ENCODE measurements at regions not wholly inside any gene's neighbourhood (a gene's known extent, or its start where the extent isn't known, plus 50 kb on each side); places are given as distances from the start of the nearest gene placed in this dataset.

GRCh38 chr2:225120186-225120585 lies 77.9 kb upstream of the DOCK10 start:
- H3K27ac ChIP-seq: no peak overlapping the region
- peaks cover 0 to 7% (median 2%) of the 10 kb centered on the region in 4 donors for H3K4me1 ChIP-seq
- no peak for DNase-seq
- ATAC-seq (ENCODE audit: low FRiP score in 2 of 2): no peak
- 25 to 50% methylated on average over 1 of the region's 1 CpG for WGBS, 2 donors
- no peaks in the 10 kb centered on the region for H3K36me3 ChIP-seq
- TF ChIP-seq POLR2A (IDR thresholded peaks at IDR 0.05): no peak
- H3K9me3 ChIP-seq: no peaks in the 10 kb centered on the region
- H3K27me3 ChIP-seq: no peaks in the 10 kb centered on the region
- H3K4me3 ChIP-seq: no peak overlapping the region

- Histone ChIP-seq H3K4me3 (no peak overlapping the region), H3K27me3 (no peaks in the 10 kb centered on the region), H3K9me3 (no peaks in the 10 kb centered on the region), H3K4me1 (peaks cover 0 to 7% (median 2%) of the 10 kb centered on the region in 4 donors), H3K36me3 (no peaks in the 10 kb centered on the region), H3K27ac (no peak overlapping the region)
- WGBS, 2 donors: 51 to 61% methylated on average over 2 of the region's 2 CpGs
- no peak for TF ChIP-seq POLR2A (IDR thresholded peaks at IDR 0.05)
- TF ChIP-seq CTCF (IDR thresholded peaks at IDR 0.05): no peak
- no peak for TF ChIP-seq EP300 (IDR thresholded peaks at IDR 0.05)
- TF ChIP-seq POLR2AphosphoS5 (IDR thresholded peaks at IDR 0.05): no peak
- DNase-seq (no peak), ATAC-seq (ENCODE audit: low FRiP score in 2 of 2) (peak in 1 of 2 donors; percentile 61)
Observed at GRCh38 chr2:225117051-225117716, 74.9 kb upstream of the DOCK10 start.

GRCh38 chr2:225114786-225115323 lies 72.6 kb upstream of the DOCK10 start:
- 91 to 93% methylated on average over 2 of the region's 2 CpGs for WGBS, 2 donors
- peaks cover 0 to 7% (median 2%) of the 10 kb centered on the region in 4 donors for H3K4me1 ChIP-seq
- no peak for DNase-seq
- no peaks in the 10 kb centered on the region for H3K27me3 ChIP-seq
- no peak overlapping the region for H3K27ac ChIP-seq
- no peak for ATAC-seq (ENCODE audit: low FRiP score in 2 of 2)
- H3K9me3 ChIP-seq: no peaks in the 10 kb centered on the region
- TF ChIP-seq CTCF (IDR thresholded peaks at IDR 0.05): no peak
- no peak for TF ChIP-seq POLR2AphosphoS5 (IDR thresholded peaks at IDR 0.05)
- TF ChIP-seq POLR2A (IDR thresholded peaks at IDR 0.05): no peak
- no peak for TF ChIP-seq EP300 (IDR thresholded peaks at IDR 0.05)
- no peak overlapping the region for H3K4me3 ChIP-seq
- no peaks in the 10 kb centered on the region for H3K36me3 ChIP-seq

- no peaks in the 10 kb centered on the region for H3K36me3 ChIP-seq
- 72 to 77% methylated on average over 3 of the region's 3 CpGs for WGBS, 2 donors
- TF ChIP-seq POLR2AphosphoS5 (IDR thresholded peaks at IDR 0.05) (no peak), POLR2A (IDR thresholded peaks at IDR 0.05) (no peak), EP300 (IDR thresholded peaks at IDR 0.05) (no peak), CTCF (IDR thresholded peaks at IDR 0.05) (no peak)
- ATAC-seq (ENCODE audit: low FRiP score in 2 of 2): no peak
- H3K27ac ChIP-seq: no peak overlapping the region
- no peak for DNase-seq
- no peak overlapping the region for H3K4me3 ChIP-seq
- H3K27me3 ChIP-seq: no peaks in the 10 kb centered on the region
- H3K9me3 ChIP-seq: no peaks in the 10 kb centered on the region
- H3K4me1 ChIP-seq: peaks cover 0 to 7% (median 2%) of the 10 kb centered on the region in 4 donors
Observed at GRCh38 chr2:225113371-225114015, 71.2 kb upstream of the DOCK10 start.

GRCh38 chr2:225112362-225113126 lies 70.3 kb upstream of the DOCK10 start:
- WGBS, 2 donors: 66 to 69% methylated on average over 10 of the region's 10 CpGs
- Histone ChIP-seq H3K4me3 (no peak overlapping the region), H3K36me3 (no peaks in the 10 kb centered on the region), H3K4me1 (peaks cover 0 to 7% (median 2%) of the 10 kb centered on the region in 4 donors), H3K27me3 (no peaks in the 10 kb centered on the region), H3K9me3 (no peaks in the 10 kb centered on the region), H3K27ac (no peak overlapping the region)
- no peak for TF ChIP-seq POLR2AphosphoS5 (IDR thresholded peaks at IDR 0.05)
- no peak for TF ChIP-seq POLR2A (IDR thresholded peaks at IDR 0.05)
- no peak for TF ChIP-seq EP300 (IDR thresholded peaks at IDR 0.05)
- TF ChIP-seq CTCF (IDR thresholded peaks at IDR 0.05): no peak
- DNase-seq (peak in 1 of 2 donors; percentile 25), ATAC-seq (ENCODE audit: low FRiP score in 2 of 2) (peak in 1 of 2 donors; percentile 71)

Measured in upper lobe of left lung (tissue), 6 donors.